Chondrocyte (in vitro differentiated cells): ENCODE measurements at regions not wholly inside any gene's neighbourhood (a gene's known extent, or its start where the extent isn't known, plus 50 kb on each side); places are given as distances from the start of the nearest gene placed in this dataset.

Experiments used
- DNase-seq: peaks from one replicate; pipeline ENCODE4 v3.0.0; 2021; ENCODE audit warnings: mixed read lengths, low spot score
- H3K27ac Mint-ChIP-seq: one replicate; pipeline ENCODE4 v1.8.0; 2021; ENCODE audit warnings: mild to moderate bottlenecking, moderate library complexity, mixed read lengths; ENCODE audit not compliant: unreplicated experiment
- H3K27me3 Mint-ChIP-seq: 2 replicates; pipeline ENCODE4 v1.8.0; 2021; ENCODE audit warnings: low read depth, mixed read lengths
- H3K36me3 Mint-ChIP-seq: 2 replicates; pipeline ENCODE4 v1.8.0; 2021; ENCODE audit warnings: low read depth, mixed read lengths
- H3K4me1 Mint-ChIP-seq: 2 replicates; pipeline ENCODE4 v1.8.0; 2021; ENCODE audit warnings: low read depth, mild to moderate bottlenecking, mixed read lengths
- H3K4me3 Mint-ChIP-seq: one replicate; pipeline ENCODE4 v1.8.0; 2021; ENCODE audit warnings: mild to moderate bottlenecking, moderate library complexity, mixed read lengths; ENCODE audit not compliant: unreplicated experiment
- H3K9me3 Mint-ChIP-seq: 2 replicates; pipeline ENCODE4 v1.8.0; 2021; ENCODE audit warnings: low read depth, mixed read lengths
- TF ChIP-seq, protein P1 (sequence below): fragments of 200-600 bp; sonication (generic); IDR thresholded peaks from 2 replicates; pipeline ENCODE4 v1.5.0; 2021; ENCODE audit warnings: antibody characterized with exemption, mild to moderate bottlenecking, moderate library complexity

GRCh38 chr4:64967286-64967685 lies 558.0 kb upstream of the TECRL start:
- DNase-seq: no peak
- peaks cover 2% of the 10 kb centered on the region for H3K9me3 Mint-ChIP-seq
- no peaks in the 10 kb centered on the region for H3K36me3 Mint-ChIP-seq
- H3K4me3 Mint-ChIP-seq: no peak overlapping the region
- H3K4me1 Mint-ChIP-seq: no peaks in the 10 kb centered on the region
- no peak overlapping the region for H3K27ac Mint-ChIP-seq
- TF ChIP-seq, protein P1, sequence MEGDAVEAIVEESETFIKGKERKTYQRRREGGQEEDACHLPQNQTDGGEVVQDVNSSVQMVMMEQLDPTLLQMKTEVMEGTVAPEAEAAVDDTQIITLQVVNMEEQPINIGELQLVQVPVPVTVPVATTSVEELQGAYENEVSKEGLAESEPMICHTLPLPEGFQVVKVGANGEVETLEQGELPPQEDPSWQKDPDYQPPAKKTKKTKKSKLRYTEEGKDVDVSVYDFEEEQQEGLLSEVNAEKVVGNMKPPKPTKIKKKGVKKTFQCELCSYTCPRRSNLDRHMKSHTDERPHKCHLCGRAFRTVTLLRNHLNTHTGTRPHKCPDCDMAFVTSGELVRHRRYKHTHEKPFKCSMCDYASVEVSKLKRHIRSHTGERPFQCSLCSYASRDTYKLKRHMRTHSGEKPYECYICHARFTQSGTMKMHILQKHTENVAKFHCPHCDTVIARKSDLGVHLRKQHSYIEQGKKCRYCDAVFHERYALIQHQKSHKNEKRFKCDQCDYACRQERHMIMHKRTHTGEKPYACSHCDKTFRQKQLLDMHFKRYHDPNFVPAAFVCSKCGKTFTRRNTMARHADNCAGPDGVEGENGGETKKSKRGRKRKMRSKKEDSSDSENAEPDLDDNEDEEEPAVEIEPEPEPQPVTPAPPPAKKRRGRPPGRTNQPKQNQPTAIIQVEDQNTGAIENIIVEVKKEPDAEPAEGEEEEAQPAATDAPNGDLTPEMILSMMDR: no peak
- no peaks in the 10 kb centered on the region for H3K27me3 Mint-ChIP-seq

DNA sequence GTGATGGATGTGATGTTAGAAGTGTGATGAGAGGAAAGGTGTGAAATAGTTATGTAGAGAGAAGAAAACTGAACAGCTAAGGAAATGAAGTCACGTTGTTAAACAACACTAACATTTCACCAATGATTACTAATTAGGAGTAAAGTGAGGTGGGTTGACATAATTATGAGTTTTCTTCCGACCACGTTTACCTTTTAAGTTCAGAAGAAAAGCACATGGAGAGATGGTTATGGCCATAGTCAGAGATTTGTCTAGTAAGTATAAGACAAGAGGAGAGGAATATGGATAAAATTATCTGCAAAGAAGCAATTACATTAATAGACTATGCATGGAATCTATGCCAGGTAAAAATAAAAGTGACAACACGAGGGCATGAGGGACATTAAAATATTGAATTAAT lies 551.3 kb upstream of the TECRL start:
- H3K27me3 Mint-ChIP-seq: no peaks in the 10 kb centered on the region
- H3K4me1 Mint-ChIP-seq: no peaks in the 10 kb centered on the region
- DNase-seq: no peak
- H3K36me3 Mint-ChIP-seq: no peaks in the 10 kb centered on the region
- H3K27ac Mint-ChIP-seq: no peak overlapping the region
- H3K4me3 Mint-ChIP-seq: no peak overlapping the region
- TF ChIP-seq, protein P1: no peak
- H3K9me3 Mint-ChIP-seq: peaks cover 11% of the 10 kb centered on the region

GRCh38 chr4:64940698-64941097 lies 531.4 kb upstream of the TECRL start:
- Mint-ChIP-seq H3K9me3 (peaks cover 8% of the 10 kb centered on the region), H3K4me1 (peaks cover 5% of the 10 kb centered on the region), H3K4me3 (no peak overlapping the region), H3K36me3 (no peaks in the 10 kb centered on the region), H3K27me3 (no peaks in the 10 kb centered on the region), H3K27ac (no peak overlapping the region)
- DNase-seq: no peak
- TF ChIP-seq, protein P1: no peak

GRCh38 chr4:64935469-64936001 lies 526.3 kb upstream of the TECRL start:
- no peak for DNase-seq
- H3K4me1 Mint-ChIP-seq: peaks cover under 1% of the 10 kb centered on the region
- peaks cover 9% of the 10 kb centered on the region for H3K9me3 Mint-ChIP-seq
- TF ChIP-seq, protein P1: no peak
- peaks cover 6% of the 10 kb centered on the region for H3K27me3 Mint-ChIP-seq
- no peak overlapping the region for H3K27ac Mint-ChIP-seq
- no peak overlapping the region for H3K4me3 Mint-ChIP-seq
- no peaks in the 10 kb centered on the region for H3K36me3 Mint-ChIP-seq

DNA sequence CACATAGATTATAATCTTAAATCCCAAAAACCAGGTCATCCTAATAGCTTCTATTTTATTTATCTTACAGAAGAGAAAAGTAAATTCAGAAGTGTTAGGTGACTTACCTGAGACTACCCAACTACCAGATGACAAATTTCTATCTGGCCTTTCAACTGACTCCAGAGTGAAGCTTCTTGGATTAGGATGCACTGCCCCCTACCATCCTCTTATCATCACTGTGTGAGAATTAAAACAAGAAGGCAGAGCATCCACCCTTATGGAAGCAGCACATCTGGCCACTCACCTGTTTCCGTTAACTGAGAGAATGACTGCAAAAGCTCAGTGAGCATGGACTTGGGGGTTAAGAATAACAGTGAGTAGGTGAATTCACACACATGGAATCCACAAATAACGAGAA lies 502.6 kb upstream of the TECRL start:
- Mint-ChIP-seq H3K4me1 (no peaks in the 10 kb centered on the region), H3K9me3 (peaks cover 8% of the 10 kb centered on the region), H3K27ac (no peak overlapping the region), H3K27me3 (peaks cover 3% of the 10 kb centered on the region), H3K4me3 (no peak overlapping the region), H3K36me3 (no peaks in the 10 kb centered on the region)
- TF ChIP-seq, protein P1: no peak
- no peak for DNase-seq
